Upper lobe of left lung (tissue), 6 donors: ENCODE measurements at regions not wholly inside any gene's neighbourhood (a gene's known extent, or its start where the extent isn't known, plus 50 kb on each side); places are given as distances from the start of the nearest gene placed in this dataset.

Experiments used
- ATAC-seq, 2 donors: fragments of 200-7000 bp; cut with Tn5 transposase; one replicate each; pipeline ENCODE4 v1.9.1; 2022; ENCODE audit warnings: mild to moderate bottlenecking in 2 of 2, moderate library complexity in 2 of 2; ENCODE audit not compliant: low FRiP score in 2 of 2
- DNase-seq, 2 donors: peaks; one replicate each; pipeline ENCODE4 v3.0.0-alpha.2; 2019 to 2020
- H3K27ac ChIP-seq, 4 donors: fragments of 200-600 bp; sonication (generic); one replicate each; pipeline ENCODE4 v1.5.1; 2016 to 2019
- H3K27me3 ChIP-seq, 4 donors: fragments of 200-600 bp; sonication (generic); one replicate each; pipeline ENCODE4 v1.5.1; 2017 to 2019
- H3K36me3 ChIP-seq, 4 donors: fragments of 200-600 bp; sonication (generic); one replicate each; pipeline ENCODE4 v1.5.1; 2016 to 2019
- H3K4me1 ChIP-seq, 4 donors: fragments of 200-600 bp; sonication (generic); one replicate each; pipeline ENCODE4 v1.5.1; 2018 to 2019
- H3K4me3 ChIP-seq, 4 donors: fragments of 200-600 bp; sonication (generic); one replicate each; pipeline ENCODE4 v1.5.1; 2017 to 2019; ENCODE audit warnings: mild to moderate bottlenecking in 2 of 4, moderate library complexity in 1 of 4
- H3K9me3 ChIP-seq, 4 donors: fragments of 200-600 bp; sonication (generic); one replicate each; pipeline ENCODE4 v1.5.1; 2018 to 2019
- CTCF ChIP-seq, 6 experiments: fragments of 450-650 bp in 4 of 6; fragments of 200-600 bp in 2 of 6; sonication (generic) in 2 of 6; IDR thresholded peaks; one replicate each; pipeline ENCODE4 v1.5.1; 2016 to 2019; ENCODE audit warnings: antibody characterized with exemption in 6 of 6
- EP300 ChIP-seq, 4 donors: sonication (generic); formaldehyde crosslinking; IDR thresholded peaks; one replicate each; pipeline ENCODE4 v1.5.1; 2017; ENCODE audit warnings: antibody characterized with exemption in 4 of 4, control low read depth in 2 of 4
- POLR2A ChIP-seq, 4 donors: fragments of 450-650 bp; IDR thresholded peaks; one replicate each; pipeline ENCODE4 v1.5.1; 2016 to 2017; ENCODE audit warnings: antibody characterized with exemption in 4 of 4, mild to moderate bottlenecking in 2 of 4
- POLR2AphosphoS5 ChIP-seq, 2 donors: sonication (generic); formaldehyde crosslinking; IDR thresholded peaks; one replicate each; pipeline ENCODE4 v1.5.1; 2017; ENCODE audit warnings: antibody characterized with exemption in 2 of 2
- WGBS, 2 donors: methylation state at CpG; one replicate each; pipeline ENCODE4 v1.1.5; 2017 to 2018; 5-methylcytosine and 5-hydroxymethylcytosine counted together
- donor health status: DM: no; HTN: no; CAD: no; lungs with moderate emphysema.
- donor health status: DM: no; HTN: yes; CAD: no; lungs with severe emphysema.

- no peak for TF ChIP-seq CTCF (IDR thresholded peaks at IDR 0.05)
- no peak for TF ChIP-seq POLR2A (IDR thresholded peaks at IDR 0.05)
- no peak for TF ChIP-seq POLR2AphosphoS5 (IDR thresholded peaks at IDR 0.05)
- TF ChIP-seq EP300 (IDR thresholded peaks at IDR 0.05), result no peak
- no peak overlapping the region for H3K4me3 ChIP-seq
- H3K27ac ChIP-seq, result no peak overlapping the region
- no peaks in the 10 kb centered on the region for H3K4me1 ChIP-seq
- no peaks in the 10 kb centered on the region for H3K27me3 ChIP-seq
- H3K9me3 ChIP-seq, result no peaks in the 10 kb centered on the region
- ATAC-seq (no peak), DNase-seq (no peak)
- no peaks in the 10 kb centered on the region for H3K36me3 ChIP-seq
- WGBS, 2 donors, result 53 to 58% methylated on average over 3 of the region's 3 CpGs
Observed at GRCh38 chr2:103208916-103209315, 447.1 kb downstream of the TMEM182 start.

DNA sequence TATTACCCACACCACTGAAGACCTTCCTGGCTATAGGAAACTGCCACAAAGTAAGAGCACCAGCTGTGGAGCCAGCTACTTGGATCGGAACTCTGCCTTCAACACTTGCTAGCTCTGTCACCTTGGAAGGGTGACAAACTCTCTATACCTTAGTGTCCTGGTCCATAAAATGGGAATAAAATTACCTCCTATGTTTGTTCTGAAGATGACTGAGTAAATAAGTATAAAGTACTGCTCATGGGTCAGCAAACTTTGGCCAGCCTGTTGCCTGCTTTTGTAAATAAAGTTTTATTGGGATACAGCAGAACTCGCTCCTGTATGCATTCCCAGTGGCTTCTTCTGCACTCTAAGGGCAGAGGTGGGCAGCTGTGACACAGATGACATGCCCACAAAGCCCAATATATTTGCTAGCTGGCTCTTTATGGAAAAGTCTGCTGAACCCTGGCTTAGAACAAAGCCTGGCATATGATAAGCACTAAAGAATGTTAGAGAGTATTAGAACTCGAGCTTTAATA, 451.3 kb downstream of the TMEM182 start:
- H3K4me1 ChIP-seq, result no peaks in the 10 kb centered on the region
- H3K4me3 ChIP-seq, result no peak overlapping the region
- no peaks in the 10 kb centered on the region for H3K9me3 ChIP-seq
- WGBS, 2 donors, result 63 to 78% methylated on average over 3 of the region's 3 CpGs
- TF ChIP-seq EP300 (IDR thresholded peaks at IDR 0.05) (no peak), POLR2A (IDR thresholded peaks at IDR 0.05) (no peak), CTCF (IDR thresholded peaks at IDR 0.05) (no peak), POLR2AphosphoS5 (IDR thresholded peaks at IDR 0.05) (no peak)
- H3K27me3 ChIP-seq, result no peaks in the 10 kb centered on the region
- no peak for ATAC-seq
- H3K36me3 ChIP-seq, result no peaks in the 10 kb centered on the region
- DNase-seq, result no peak
- H3K27ac ChIP-seq, result no peak overlapping the region

GRCh38 chr2:103218516-103218915, 456.7 kb downstream of the TMEM182 start:
- TF ChIP-seq EP300 (IDR thresholded peaks at IDR 0.05), result no peak
- TF ChIP-seq POLR2A (IDR thresholded peaks at IDR 0.05), result no peak
- no peak for TF ChIP-seq CTCF (IDR thresholded peaks at IDR 0.05)
- no peak for TF ChIP-seq POLR2AphosphoS5 (IDR thresholded peaks at IDR 0.05)
- ATAC-seq (no peak), DNase-seq (no peak)
- Histone ChIP-seq H3K27ac (no peak overlapping the region), H3K27me3 (no peaks in the 10 kb centered on the region), H3K9me3 (no peaks in the 10 kb centered on the region), H3K4me3 (no peak overlapping the region), H3K36me3 (no peaks in the 10 kb centered on the region), H3K4me1 (no peaks in the 10 kb centered on the region)

- DNase-seq, result no peak
- H3K27me3 ChIP-seq, result no peaks in the 10 kb centered on the region
- TF ChIP-seq CTCF (IDR thresholded peaks at IDR 0.05) (no peak), POLR2A (IDR thresholded peaks at IDR 0.05) (no peak), EP300 (IDR thresholded peaks at IDR 0.05) (no peak), POLR2AphosphoS5 (IDR thresholded peaks at IDR 0.05) (no peak)
- H3K4me3 ChIP-seq, result no peak overlapping the region
- no peak overlapping the region for H3K27ac ChIP-seq
- no peaks in the 10 kb centered on the region for H3K36me3 ChIP-seq
- 74 to 78% methylated on average over 1 of the region's 1 CpG for WGBS, 2 donors
- no peaks in the 10 kb centered on the region for H3K9me3 ChIP-seq
- no peaks in the 10 kb centered on the region for H3K4me1 ChIP-seq
- ATAC-seq, result no peak
Observed at GRCh38 chr2:103219398-103219797, 457.6 kb downstream of the TMEM182 start.

DNA sequence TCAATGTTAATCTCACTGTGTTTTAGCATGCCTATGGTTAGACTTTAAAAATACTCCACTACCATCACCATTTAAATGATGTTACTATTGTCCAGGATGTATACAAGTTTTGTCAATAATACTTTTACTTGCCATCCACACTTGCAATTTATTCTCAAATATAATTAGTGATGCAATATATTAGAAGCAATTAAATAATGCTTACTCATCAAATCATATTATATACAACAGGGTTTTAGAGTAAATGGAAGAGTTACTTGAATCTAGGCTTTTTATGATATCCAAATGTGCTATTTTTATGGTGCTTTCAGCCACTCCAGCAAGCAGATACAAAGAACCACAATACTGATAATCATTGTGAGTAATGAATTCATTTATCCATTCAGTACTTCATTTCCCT, 461.1 kb downstream of the TMEM182 start:
- no peak overlapping the region for H3K27ac ChIP-seq
- ATAC-seq (no peak), DNase-seq (no peak)
- TF ChIP-seq EP300 (IDR thresholded peaks at IDR 0.05), result no peak
- no peak overlapping the region for H3K4me3 ChIP-seq
- no peaks in the 10 kb centered on the region for H3K36me3 ChIP-seq
- no peaks in the 10 kb centered on the region for H3K27me3 ChIP-seq
- no peaks in the 10 kb centered on the region for H3K9me3 ChIP-seq
- H3K4me1 ChIP-seq, result no peaks in the 10 kb centered on the region
